OCI-LY1 (cell line): ENCODE measurements at regions not wholly inside any gene's neighbourhood (a gene's known extent, or its start where the extent isn't known, plus 50 kb on each side); places are given as distances from the start of the nearest gene placed in this dataset.
A peak's percentile ranks its signal among the peaks of the same experiment; 100 is the strongest.

Experiments used
- H2AFZ ChIP-seq: fragments of 200-600 bp; sonication (generic), shearing (Covaris generic); 2 replicates; pipeline ENCODE4 v1.6.0; 2014; ENCODE audit warnings: antibody characterized with exemption, mild to moderate bottlenecking, low read length
- H3F3A ChIP-seq: fragments of 200-600 bp; sonication (generic), shearing (Covaris generic); 2 replicates; pipeline ENCODE4 v1.6.0; 2014; ENCODE audit warnings: mild to moderate bottlenecking, antibody characterized with exemption, low read length, moderate library complexity; ENCODE audit not compliant: insufficient read depth
- H3K27ac ChIP-seq: fragments of 200-600 bp; sonication (generic); 2 replicates; pipeline ENCODE4 v1.5.1; 2014; ENCODE audit warnings: low read length, mixed run types, mild to moderate bottlenecking, low read depth; ENCODE audit not compliant: poor library complexity, severe bottlenecking
- H3K27me3 ChIP-seq: fragments of 200-600 bp; sonication (generic); 2 replicates; pipeline ENCODE4 v1.6.0; 2014; ENCODE audit warnings: antibody characterized with exemption, mild to moderate bottlenecking, low read length, moderate library complexity; ENCODE audit not compliant: insufficient read depth
- H3K36me3 ChIP-seq: fragments of 200-600 bp; sonication (generic); 2 replicates; pipeline ENCODE4 v1.6.1; 2014; ENCODE audit warnings: mild to moderate bottlenecking, antibody characterized with exemption, low read length, moderate library complexity, mixed read lengths; ENCODE audit not compliant: insufficient read depth
- H3K4me1 ChIP-seq: fragments of 200-600 bp; sonication (generic); 2 replicates; pipeline ENCODE4 v1.5.1; 2014; ENCODE audit warnings: mild to moderate bottlenecking, low read length, moderate library complexity; ENCODE audit not compliant: insufficient read depth, severe bottlenecking
- H3K4me2 ChIP-seq: fragments of 200-600 bp; sonication (generic), shearing (Covaris generic); 2 replicates; pipeline ENCODE4 v1.6.1; 2014; ENCODE audit warnings: low read length
- H3K4me3 ChIP-seq: fragments of 200-600 bp; sonication (generic); 2 replicates; pipeline ENCODE4 v1.5.1; 2014; ENCODE audit warnings: low read length, low read depth, mild to moderate bottlenecking, mixed read lengths; ENCODE audit not compliant: poor library complexity, severe bottlenecking
- H3K79me2 ChIP-seq: fragments of 200-600 bp; shearing (Covaris generic); 2 replicates; pipeline ENCODE4 v1.6.1; 2016; ENCODE audit warnings: mixed run types, low read length, mixed read lengths; ENCODE audit not compliant: insufficient read depth
- H3K9ac ChIP-seq: fragments of 200-600 bp; sonication (generic), shearing (Covaris generic); 2 replicates; pipeline ENCODE4 v1.6.1; 2014; ENCODE audit warnings: mild to moderate bottlenecking, low read length, mixed read lengths
- H3K9me2 ChIP-seq: fragments of 200-600 bp; sonication (generic), shearing (Covaris generic); 2 replicates; pipeline ENCODE4 v1.6.1; 2014; ENCODE audit warnings: low read depth, mild to moderate bottlenecking, low read length, mixed read lengths
- H3K9me3 ChIP-seq: fragments of 200-600 bp; shearing (Covaris generic); 2 replicates; pipeline ENCODE4 v1.6.1; 2014; ENCODE audit warnings: low read length, mixed read lengths
- H4K20me1 ChIP-seq: fragments of 200-600 bp; sonication (generic), shearing (Covaris generic); 2 replicates; pipeline ENCODE4 v1.6.0; 2016; ENCODE audit warnings: mild to moderate bottlenecking, low read length; ENCODE audit not compliant: insufficient read depth
- EZH2 ChIP-seq: fragments of 200-600 bp; sonication (generic), shearing (Covaris generic); IDR thresholded peaks from 2 replicates; pipeline ENCODE4 v1.8.0; 2017; ENCODE audit warnings: borderline replicate concordance, mixed run types, mild to moderate bottlenecking, antibody characterized with exemption, low read length, moderate library complexity, mixed read lengths
- TF ChIP-seq, protein P1 (sequence below): fragments of 200-600 bp; sonication (generic), shearing (Covaris generic); IDR thresholded peaks from 2 replicates; pipeline ENCODE4 v1.5.1; 2017; ENCODE audit warnings: mild to moderate bottlenecking, antibody characterized with exemption, low read length, moderate library complexity, mixed read lengths

- no peak for TF ChIP-seq EZH2
- TF ChIP-seq, protein P1, sequence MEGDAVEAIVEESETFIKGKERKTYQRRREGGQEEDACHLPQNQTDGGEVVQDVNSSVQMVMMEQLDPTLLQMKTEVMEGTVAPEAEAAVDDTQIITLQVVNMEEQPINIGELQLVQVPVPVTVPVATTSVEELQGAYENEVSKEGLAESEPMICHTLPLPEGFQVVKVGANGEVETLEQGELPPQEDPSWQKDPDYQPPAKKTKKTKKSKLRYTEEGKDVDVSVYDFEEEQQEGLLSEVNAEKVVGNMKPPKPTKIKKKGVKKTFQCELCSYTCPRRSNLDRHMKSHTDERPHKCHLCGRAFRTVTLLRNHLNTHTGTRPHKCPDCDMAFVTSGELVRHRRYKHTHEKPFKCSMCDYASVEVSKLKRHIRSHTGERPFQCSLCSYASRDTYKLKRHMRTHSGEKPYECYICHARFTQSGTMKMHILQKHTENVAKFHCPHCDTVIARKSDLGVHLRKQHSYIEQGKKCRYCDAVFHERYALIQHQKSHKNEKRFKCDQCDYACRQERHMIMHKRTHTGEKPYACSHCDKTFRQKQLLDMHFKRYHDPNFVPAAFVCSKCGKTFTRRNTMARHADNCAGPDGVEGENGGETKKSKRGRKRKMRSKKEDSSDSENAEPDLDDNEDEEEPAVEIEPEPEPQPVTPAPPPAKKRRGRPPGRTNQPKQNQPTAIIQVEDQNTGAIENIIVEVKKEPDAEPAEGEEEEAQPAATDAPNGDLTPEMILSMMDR = no peak
- no peaks in the 10 kb centered on the region for H3K4me1 ChIP-seq
- no peaks in the 10 kb centered on the region for H3K27me3 ChIP-seq
- no peaks in the 10 kb centered on the region for H4K20me1 ChIP-seq
- H3K79me2 ChIP-seq = no peaks in the 10 kb centered on the region
- no peak overlapping the region for H2AFZ ChIP-seq
- peaks cover 6% of the 10 kb centered on the region for H3K9me3 ChIP-seq
- no peak overlapping the region for H3K27ac ChIP-seq
- no peak overlapping the region for H3K4me3 ChIP-seq
- no peak overlapping the region for H3K9ac ChIP-seq
- H3K36me3 ChIP-seq = no peaks in the 10 kb centered on the region
- peaks cover 6% of the 10 kb centered on the region; the same call in 1 of the 2 replicates for H3K9me2 ChIP-seq
- no peaks in the 10 kb centered on the region for H3F3A ChIP-seq
- H3K4me2 ChIP-seq = no peak overlapping the region
Observed at GRCh38 chr2:143870696-143871095, 649.2 kb downstream of the ZEB2 start.

GRCh38 chr2:143856978-143857377 is 662.9 kb downstream of the ZEB2 start:
- Histone ChIP-seq H2AFZ (no peak overlapping the region), H3K79me2 (no peaks in the 10 kb centered on the region), H3K9ac (no peak overlapping the region), H4K20me1 (no peaks in the 10 kb centered on the region), H3K4me3 (no peak overlapping the region), H3K4me1 (peaks cover 10% of the 10 kb centered on the region), H3K27me3 (no peaks in the 10 kb centered on the region), H3K27ac (no peak overlapping the region), H3K9me3 (no peaks in the 10 kb centered on the region), H3K36me3 (no peaks in the 10 kb centered on the region), H3K4me2 (no peak overlapping the region), H3F3A (no peaks in the 10 kb centered on the region), H3K9me2 (no peaks in the 10 kb centered on the region)
- no peak for TF ChIP-seq EZH2
- TF ChIP-seq, protein P1 = no peak

GRCh38 chr2:143852759-143853158 is 667.2 kb downstream of the ZEB2 start:
- no peaks in the 10 kb centered on the region for H3K36me3 ChIP-seq
- no peaks in the 10 kb centered on the region for H3K9me2 ChIP-seq
- no peaks in the 10 kb centered on the region for H3K79me2 ChIP-seq
- H3K4me3 ChIP-seq = no peak overlapping the region
- H2AFZ ChIP-seq = no peak overlapping the region
- H3K27ac ChIP-seq = no peak overlapping the region
- no peaks in the 10 kb centered on the region for H3K9me3 ChIP-seq
- H3K4me1 ChIP-seq = peaks cover 10% of the 10 kb centered on the region
- H3F3A ChIP-seq = no peaks in the 10 kb centered on the region
- H3K9ac ChIP-seq = no peak overlapping the region
- H3K4me2 ChIP-seq = no peak overlapping the region
- TF ChIP-seq, protein P1 = peak; percentile 36; the same call in 1 of the 2 replicates
- no peak for TF ChIP-seq EZH2
- no peaks in the 10 kb centered on the region for H3K27me3 ChIP-seq
- H4K20me1 ChIP-seq = no peaks in the 10 kb centered on the region
